ENCODE measurements at regions not wholly inside any gene's neighbourhood (a gene's known extent, or its start where the extent isn't known, plus 50 kb on each side); places are given as distances from the start of the nearest gene placed in this dataset.

DNA sequence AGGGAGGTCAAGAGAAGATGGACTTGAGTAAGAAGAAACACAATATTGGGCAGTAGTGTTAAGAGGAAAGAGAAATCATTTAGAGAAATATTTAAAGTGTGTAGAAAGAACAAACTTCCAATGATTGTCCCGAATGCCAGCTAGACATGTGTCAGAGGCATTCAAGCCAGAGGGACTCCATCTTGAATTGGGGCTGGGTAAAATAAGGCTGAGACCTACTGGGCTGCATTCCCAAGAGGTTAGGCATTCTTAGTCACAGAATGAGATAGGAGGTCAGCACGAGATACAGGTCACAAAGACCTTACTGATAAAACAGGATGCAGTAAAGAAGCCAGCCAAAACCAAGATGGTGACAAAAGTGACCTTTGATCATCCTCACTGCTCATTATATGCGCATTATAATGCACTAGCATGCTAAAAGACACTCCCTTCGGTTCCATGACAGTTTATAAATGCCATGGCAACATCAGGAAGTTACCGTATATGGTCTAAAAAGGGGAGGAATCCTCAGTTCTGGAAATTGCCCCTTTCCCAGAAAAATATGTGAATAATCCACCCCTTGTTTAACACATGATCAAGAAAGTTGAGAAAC, 127.0 kb upstream of the IPO5 start:
- TF ChIP-seq SUZ12 (IDR thresholded peaks at IDR 0.05) (no peak), TARDBP (IDR thresholded peaks at IDR 0.05) (no peak), CTBP1 (IDR thresholded peaks at IDR 0.05; ENCODE audit: borderline replicate concordance) (no peak), ELF4 (IDR thresholded peaks at IDR 0.05) (no peak), SP1 (IDR thresholded peaks at IDR 0.05) (no peak), L3MBTL2 (conservative IDR thresholded peaks at IDR 0.05) (no peak), HDGF (IDR thresholded peaks at IDR 0.05; ENCODE audit: borderline replicate concordance) (no peak), ZNF384 (IDR thresholded peaks at IDR 0.05) (no peak), BHLHE40 (IDR thresholded peaks at IDR 0.05; ENCODE audit: borderline replicate concordance) (no peak), LEF1 (IDR thresholded peaks at IDR 0.05; ENCODE audit: borderline replicate concordance) (no peak), FOXA1 (IDR thresholded peaks at IDR 0.05) (no peak), NFRKB (IDR thresholded peaks at IDR 0.05) (no peak)
- TF ChIP-seq, protein P1, sequence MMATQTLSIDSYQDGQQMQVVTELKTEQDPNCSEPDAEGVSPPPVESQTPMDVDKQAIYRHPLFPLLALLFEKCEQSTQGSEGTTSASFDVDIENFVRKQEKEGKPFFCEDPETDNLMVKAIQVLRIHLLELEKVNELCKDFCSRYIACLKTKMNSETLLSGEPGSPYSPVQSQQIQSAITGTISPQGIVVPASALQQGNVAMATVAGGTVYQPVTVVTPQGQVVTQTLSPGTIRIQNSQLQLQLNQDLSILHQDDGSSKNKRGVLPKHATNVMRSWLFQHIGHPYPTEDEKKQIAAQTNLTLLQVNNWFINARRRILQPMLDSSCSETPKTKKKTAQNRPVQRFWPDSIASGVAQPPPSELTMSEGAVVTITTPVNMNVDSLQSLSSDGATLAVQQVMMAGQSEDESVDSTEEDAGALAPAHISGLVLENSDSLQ (IDR thresholded peaks at IDR 0.05) = no peak
